Lower leg skin (tissue), 3 donors: ENCODE measurements at regions not wholly inside any gene's neighbourhood (a gene's known extent, or its start where the extent isn't known, plus 50 kb on each side); places are given as distances from the start of the nearest gene placed in this dataset.

Experiments
- CTCF ChIP-seq, 3 donors: fragments of 450-650 bp; IDR thresholded peaks; one replicate each; pipeline ENCODE4 v1.5.1; 2016; ENCODE audit warnings: antibody characterized with exemption in 3 of 3, mild to moderate bottlenecking in 3 of 3, moderate library complexity in 2 of 3
- POLR2A ChIP-seq, 2 donors: fragments of 450-650 bp; IDR thresholded peaks; one replicate each; pipeline ENCODE4 v1.6.1; 2016 to 2017; ENCODE audit warnings: antibody characterized with exemption in 2 of 2, mild to moderate bottlenecking in 1 of 2, moderate library complexity in 1 of 2

GRCh38 chr1:195697130-195697529 lies 911.1 kb downstream of the KCNT2 start:
- TF ChIP-seq CTCF (IDR thresholded peaks at IDR 0.05) (no peak), POLR2A (IDR thresholded peaks at IDR 0.05) (no peak)
